ENCODE measurements at regions not wholly inside any gene's neighbourhood (a gene's known extent, or its start where the extent isn't known, plus 50 kb on each side); places are given as distances from the start of the nearest gene placed in this dataset.

GRCh38 chr7:33702514-33703054 lies 202.8 kb upstream of the BMPER start:
- no peak for TF ChIP-seq CTCF (IDR thresholded peaks at IDR 0.05)
- TF ChIP-seq POLR2A (IDR thresholded peaks at IDR 0.05): no peak
